H1 (cell line): ENCODE measurements at regions not wholly inside any gene's neighbourhood (a gene's known extent, or its start where the extent isn't known, plus 50 kb on each side); places are given as distances from the start of the nearest gene placed in this dataset.

Experiments used
- CTCF ChIA-PET: fragments of 300-600 bp; sonication (Branson Sonifier 250); formaldehyde crosslinking; loops from one replicate; lab custom pipeline; 2021; ENCODE audit not compliant: partially characterized antibody; lab: Charles Lee
- POLR2A ChIA-PET: fragments of 300-600 bp; sonication (Branson Sonifier 250); formaldehyde crosslinking; loops from one replicate; lab custom pipeline; 2021; ENCODE audit warnings: inconsistent platforms; ENCODE audit not compliant: partially characterized antibody; lab: Charles Lee
- DNase-seq, 2 experiments: peaks; one replicate each; pipeline versions ENCODE4 v3.0.0 to v3.0.0-alpha.2; 2010 to 2022; ENCODE audit warnings: low spot score in 2 of 2, low read depth in 1 of 2, mixed read lengths in 1 of 2
- FAIRE-seq: peaks from 2 replicates; lab custom pipeline; 2011; peaks lifted over from hg19 to GRCh38; lab: Jason Lieb, UNC
- H2AFZ ChIP-seq: 2 replicates; pipeline ENCODE4 v1.8.1; 2012; ENCODE audit warnings: low read length, inconsistent platforms
- H2AK5ac ChIP-seq: 2 replicates; pipeline ENCODE4 v1.6.1; 2013; ENCODE audit warnings: low read depth, low read length
- H2BK120ac ChIP-seq: replicated peaks from 2 replicates; pipeline ENCODE3; 2013; ENCODE audit warnings: low read depth, low read length, inconsistent platforms
- H2BK12ac ChIP-seq: 2 replicates; pipeline ENCODE4 v1.6.1; 2013; ENCODE audit warnings: low read depth, low read length
- H2BK15ac ChIP-seq: 2 replicates; pipeline ENCODE4 v1.6.1; 2013; ENCODE audit warnings: low read length
- H2BK20ac ChIP-seq: 2 replicates; pipeline ENCODE4 v1.6.1; 2013; ENCODE audit warnings: low read length
- H2BK5ac ChIP-seq: 2 replicates; pipeline ENCODE4 v1.6.1; 2013; ENCODE audit warnings: low read depth, low read length
- H3K14ac ChIP-seq: 2 replicates; pipeline ENCODE4 v1.6.1; 2013; ENCODE audit warnings: inconsistent platforms; ENCODE audit not compliant: insufficient read length
- H3K18ac ChIP-seq: 2 replicates; pipeline ENCODE4 v1.6.1; 2013; ENCODE audit warnings: low read length; ENCODE audit errors: extremely low read depth
- H3K23ac ChIP-seq: 2 replicates; pipeline ENCODE4 v1.6.1; 2013; ENCODE audit warnings: inconsistent platforms; ENCODE audit not compliant: insufficient read length
- H3K23me2 ChIP-seq: 2 replicates; pipeline ENCODE4 v1.6.1; 2013; ENCODE audit warnings: low read depth, low read length
- H3K27ac ChIP-seq: 2 replicates; pipeline ENCODE4 v1.6.1; 2011; ENCODE audit warnings: low read depth, low read length, inconsistent platforms
- H3K27me3 ChIP-seq, 4 experiments: replicated peaks in 1 of 4; 1 replicate in 1 of 4; 2 replicates in 3 of 4; pipeline versions ENCODE4 v1.6.1 to v1.8.1; 2011 to 2013; ENCODE audit warnings: low read length in 3 of 4, mild to moderate bottlenecking in 3 of 4, inconsistent platforms in 2 of 4, mixed read lengths in 2 of 4, moderate library complexity in 1 of 4; ENCODE audit not compliant: control insufficient read depth in 3 of 4, insufficient read depth in 3 of 4; ENCODE audit errors: extremely low read depth in 1 of 4
- H3K36me3 ChIP-seq, 4 experiments: 2 replicates each; pipeline versions ENCODE4 v1.6.1 to v1.8.1; 2011 to 2013; ENCODE audit warnings: mild to moderate bottlenecking in 4 of 4, low read length in 3 of 4, moderate library complexity in 2 of 4, control low read depth in 1 of 4, inconsistent platforms in 1 of 4; ENCODE audit not compliant: insufficient read depth in 4 of 4, control insufficient read depth in 2 of 4
- H3K4ac ChIP-seq: replicated peaks from 2 replicates; pipeline ENCODE3; 2013; ENCODE audit warnings: low read length, low read depth, mixed read lengths, inconsistent platforms; ENCODE audit not compliant: insufficient read length
- H3K4me1 ChIP-seq, 4 experiments: replicated peaks in 1 of 4; 1 replicate in 1 of 4; 2 replicates in 3 of 4; pipeline versions ENCODE4 v1.6.1 to v1.8.1; 2011 to 2013; ENCODE audit warnings: low read length in 3 of 4, inconsistent platforms in 2 of 4, mixed read lengths in 1 of 4; ENCODE audit not compliant: insufficient read depth in 4 of 4, control insufficient read depth in 3 of 4
- H3K4me2 ChIP-seq, 2 experiments: 2 replicates each; pipeline versions ENCODE4 v1.6.1 to v1.8.1; 2011 to 2013; ENCODE audit warnings: low read depth in 2 of 2, low read length in 2 of 2, control low read depth in 1 of 2, inconsistent platforms in 1 of 2, mild to moderate bottlenecking in 1 of 2; ENCODE audit not compliant: insufficient read depth in 1 of 2
- H3K4me3 ChIP-seq, 4 experiments: fragments of 200-600, 300-600 bp in 1 of 4; sonication (generic), shearing (Covaris generic), sonication (Bioruptor Twin) in 1 of 4; 2 replicates each; pipeline versions ENCODE4 v1.5.1 to v1.8.1; 2011 to 2016; ENCODE audit warnings: low read length in 4 of 4, low read depth in 3 of 4, control low read depth in 2 of 4, inconsistent platforms in 2 of 4, mild to moderate bottlenecking in 2 of 4, mixed read lengths in 1 of 4, moderate library complexity in 1 of 4; ENCODE audit not compliant: insufficient read depth in 2 of 4; ENCODE audit errors: extremely low read depth in 1 of 4
- H3K56ac ChIP-seq: replicated peaks from 2 replicates; pipeline ENCODE3; 2013; ENCODE audit warnings: low read depth, mild to moderate bottlenecking, mixed read lengths, low read length, inconsistent platforms; ENCODE audit not compliant: insufficient read length
- H3K79me1 ChIP-seq: 2 replicates; pipeline ENCODE4 v1.6.1; 2013; ENCODE audit warnings: low read depth, low read length, control low read depth
- H3K79me2 ChIP-seq, 2 experiments: 2 replicates each; pipeline versions ENCODE4 v1.6.1 to v1.8.1; 2012 to 2013; ENCODE audit warnings: low read length in 2 of 2, mild to moderate bottlenecking in 2 of 2, inconsistent platforms in 1 of 2; ENCODE audit not compliant: insufficient read depth in 2 of 2, control insufficient read depth in 1 of 2
- H3K9ac ChIP-seq, 4 experiments: replicated peaks in 1 of 4; 1 replicate in 1 of 4; 2 replicates in 3 of 4; pipeline versions ENCODE4 v1.6.1 to v1.8.1; 2011 to 2013; ENCODE audit warnings: low read depth in 3 of 4, low read length in 3 of 4, control low read depth in 2 of 4, mild to moderate bottlenecking in 2 of 4, moderate library complexity in 2 of 4, inconsistent platforms in 1 of 4; ENCODE audit errors: extremely low read depth in 1 of 4
- H3K9me3 ChIP-seq, 2 experiments: 2 replicates each; pipeline versions ENCODE4 v1.6.1 to v1.8.1; 2012 to 2013; ENCODE audit warnings: mild to moderate bottlenecking in 2 of 2, moderate library complexity in 2 of 2, control low read depth in 1 of 2, inconsistent platforms in 1 of 2, low read depth in 1 of 2, low read length in 1 of 2, mixed read lengths in 1 of 2; ENCODE audit not compliant: insufficient read depth in 2 of 2
- H4K20me1 ChIP-seq, 2 experiments: replicated peaks in 1 of 2; 2 replicates each; pipeline versions ENCODE3 to v1.8.1; 2011 to 2013; ENCODE audit warnings: inconsistent platforms in 2 of 2, low read length in 2 of 2, mild to moderate bottlenecking in 1 of 2; ENCODE audit not compliant: insufficient read depth in 2 of 2, control insufficient read depth in 1 of 2
- H4K5ac ChIP-seq: 2 replicates; pipeline ENCODE4 v1.6.1; 2013; ENCODE audit warnings: low read length, low read depth, mixed read lengths, inconsistent platforms; ENCODE audit not compliant: insufficient read length
- H4K8ac ChIP-seq: 2 replicates; pipeline ENCODE4 v1.8.0; 2013; ENCODE audit warnings: mild to moderate bottlenecking, moderate library complexity, low read length, inconsistent platforms; ENCODE audit not compliant: insufficient read depth; ENCODE audit errors: extremely low read depth
- H4K91ac ChIP-seq: replicated peaks from 2 replicates; pipeline ENCODE3; 2013; ENCODE audit warnings: low read length, mixed read lengths, inconsistent platforms; ENCODE audit not compliant: insufficient read length
- ASH2L ChIP-seq: fragments of 200-600, 300-600 bp; sonication (generic); IDR thresholded peaks from one replicate; pipeline ENCODE4 v1.7.1; 2017; ENCODE audit warnings: low read length
- CBX8 ChIP-seq: fragments of 300-800, 300-1000 bp; sonication (generic); IDR thresholded peaks from 2 replicates; pipeline ENCODE4 v1.7.1; 2016; ENCODE audit warnings: low read depth, low read length, borderline replicate concordance
- CHD1 ChIP-seq: IDR thresholded peaks from 2 replicates; pipeline ENCODE4 v1.6.1; 2012; ENCODE audit warnings: low read depth, low read length, improper control_type of control experiment
- CREB1 ChIP-seq: IDR thresholded peaks from 2 replicates; pipeline ENCODE4 v1.6.1; 2012; ENCODE audit warnings: inconsistent platforms
- EZH2 ChIP-seq: fragments of 200-600 bp; sonication (generic); IDR thresholded peaks from 2 replicates; pipeline ENCODE4 v1.7.1; 2012; ENCODE audit warnings: low read depth, mild to moderate bottlenecking, moderate library complexity, low read length, inconsistent platforms; ENCODE audit not compliant: severe bottlenecking
- FOSL1 ChIP-seq: IDR thresholded peaks from 2 replicates; pipeline ENCODE4 v1.6.1; 2011; ENCODE audit warnings: mild to moderate bottlenecking, low read depth, low read length, moderate library complexity; ENCODE audit not compliant: insufficient read depth
- GTF2F1 ChIP-seq: IDR thresholded peaks from 2 replicates; pipeline ENCODE4 v1.6.1; 2012; ENCODE audit warnings: low read depth, low read length, improper control_type of control experiment, borderline replicate concordance
- JUN ChIP-seq: IDR thresholded peaks from 2 replicates; pipeline ENCODE4 v1.6.1; 2011; ENCODE audit warnings: low read depth, mild to moderate bottlenecking, improper control_type of control experiment, low read length
- KDM4A ChIP-seq: IDR thresholded peaks from one replicate; pipeline ENCODE4 v1.7.1; 2012; ENCODE audit warnings: low read depth, mild to moderate bottlenecking, moderate library complexity, low read length, inconsistent platforms; ENCODE audit not compliant: severe bottlenecking
- PHF8 ChIP-seq: fragments of 200-600 bp; sonication (generic); conservative IDR thresholded peaks from 2 replicates; pipeline ENCODE4 v1.7.1; 2012; ENCODE audit warnings: low read depth, mild to moderate bottlenecking, inconsistent platforms, low read length, moderate library complexity
- POLR2A ChIP-seq, 2 experiments: IDR thresholded peaks; 1 replicate in 1 of 2; 2 replicates in 1 of 2; pipeline ENCODE4 v1.6.1; 2011; ENCODE audit warnings: low read depth in 2 of 2, low read length in 2 of 2, mild to moderate bottlenecking in 2 of 2; ENCODE audit errors: control extremely low read depth in 1 of 2
- RFX5 ChIP-seq: IDR thresholded peaks from 2 replicates; pipeline ENCODE4 v1.6.1; 2011; ENCODE audit warnings: low read depth, low read length, improper control_type of control experiment, borderline replicate concordance
- RNF2 ChIP-seq: fragments of 200-900, 300-1000 bp; sonication (generic); IDR thresholded peaks from 2 replicates; pipeline ENCODE4 v1.7.1; 2016; ENCODE audit warnings: borderline replicate concordance, low read depth, mild to moderate bottlenecking, antibody characterized with exemption, low read length; ENCODE audit not compliant: poor library complexity, severe bottlenecking; ENCODE audit errors: missing control alignments
- TCF12 ChIP-seq: IDR thresholded peaks from 2 replicates; pipeline ENCODE4 v1.6.1; 2011; ENCODE audit warnings: low read depth, mild to moderate bottlenecking, low read length
- YY1 ChIP-seq: IDR thresholded peaks from 2 replicates; pipeline ENCODE4 v1.6.1; 2011; ENCODE audit warnings: low read depth, mild to moderate bottlenecking, low read length
- WGBS, 2 experiments: shearing (Covaris generic) in 1 of 2; methylation state at CpG; one replicate each; pipeline versions ENCODE4 v1.1.6 to v1.1.7; 2013 to 2015; ENCODE audit warnings: low lambda C conversion rate in 2 of 2, mixed read lengths in 2 of 2, inconsistent platforms in 1 of 2, low coverage in 1 of 2, missing lambda C conversion rate in 1 of 2; ENCODE audit not compliant: insufficient replicate concordance in 2 of 2, insufficient coverage in 1 of 2, insufficient read length in 1 of 2; ENCODE audit errors: extremely low coverage in 1 of 2, missing lambda C conversion rate in 1 of 2; 5-methylcytosine and 5-hydroxymethylcytosine counted together

- Histone ChIP-seq H3K4me2 (no peak overlapping the region), H4K5ac (no peak overlapping the region), H3K79me1 (no peaks in the 10 kb centered on the region), H3K27me3 (no peaks in the 10 kb centered on the region), H3K9ac (no peak overlapping the region), H2AK5ac (no peak overlapping the region), H3K79me2 (no peaks in the 10 kb centered on the region), H3K9me3 (no peaks in the 10 kb centered on the region), H4K8ac (no peak overlapping the region), H3K4ac (no peak overlapping the region), H2AFZ (no peak overlapping the region), H3K4me3 (no peak overlapping the region), H3K36me3 (no peaks in the 10 kb centered on the region), H4K20me1 (no peaks in the 10 kb centered on the region), H3K23ac (no peak overlapping the region), H3K27ac (no peak overlapping the region), H3K4me1 (peaks cover 0 to 3% (median 0%) of the 10 kb centered on the region in 4 experiments; a peak in 1 of 7 replicates), H2BK15ac (no peak overlapping the region), H3K14ac (no peak overlapping the region), H2BK20ac (no peak overlapping the region), H3K18ac (no peak overlapping the region), H3K56ac (no peak overlapping the region), H2BK5ac (no peak overlapping the region), H3K23me2 (peaks cover 1% of the 10 kb centered on the region; the same call in 1 of the 2 replicates), H2BK120ac (no peak overlapping the region), H2BK12ac (no peak overlapping the region), H4K91ac (no peak overlapping the region)
- WGBS, 2 experiments, result 43% methylated on average over 2 of the region's 2 CpGs; no CpG with 5 or more reads in 1 of the 2 experiments
- CTCF ChIA-PET, result interaction anchor here (1.1 to 2.0 kb wide), 5 partner anchors 9 to 89 kb away, joined by 3 to 10 read pairs (median 3); no protein-coding TSS in a partner anchor
- DNase-seq (no peak), FAIRE-seq (no peak)
- POLR2A ChIA-PET, result no interaction called here
- no peak for TF ChIP-seq RFX5
- no peak for TF ChIP-seq FOSL1
- TF ChIP-seq CREB1, result no peak
- TF ChIP-seq CBX8, result no peak
- TF ChIP-seq EZH2, result no peak
- no peak for TF ChIP-seq JUN
- no peak for TF ChIP-seq ASH2L
- no peak for TF ChIP-seq CHD1
- no peak for TF ChIP-seq TCF12
- TF ChIP-seq YY1, result no peak
- TF ChIP-seq RNF2, result no peak
- TF ChIP-seq PHF8, result no peak
- no peak for TF ChIP-seq POLR2A (IDR thresholded peaks at IDR 0.05; ENCODE audit: control extremely low read depth in 1 of 2, low read depth in 2 of 2, low read length in 2 of 2)
- no peak for TF ChIP-seq GTF2F1
- no peak for TF ChIP-seq KDM4A
These were observed 54.0 kb upstream of the HSPB3 start for GRCh38 chr5:54401515-54401914.
